ENCODE measurements at regions not wholly inside any gene's neighbourhood (a gene's known extent, or its start where the extent isn't known, plus 50 kb on each side); places are given as distances from the start of the nearest gene placed in this dataset.
"Not testable (repeated sequence)": the region's sequence is repeated elsewhere in the genome, so short reads cannot be mapped to it uniquely, and the experiment has no call there.

GRCh38 chr6:56741472-56741871 is 98.8 kb upstream of the DST start:
- no peak for DNase-seq

- DNase-seq, result no peak
Measured at GRCh38 chr6:56739836-56740815, 97.4 kb upstream of the DST start.

GRCh38 chr6:56736804-56737203 is 94.1 kb upstream of the DST start:
- DNase-seq, result no peak

DNA sequence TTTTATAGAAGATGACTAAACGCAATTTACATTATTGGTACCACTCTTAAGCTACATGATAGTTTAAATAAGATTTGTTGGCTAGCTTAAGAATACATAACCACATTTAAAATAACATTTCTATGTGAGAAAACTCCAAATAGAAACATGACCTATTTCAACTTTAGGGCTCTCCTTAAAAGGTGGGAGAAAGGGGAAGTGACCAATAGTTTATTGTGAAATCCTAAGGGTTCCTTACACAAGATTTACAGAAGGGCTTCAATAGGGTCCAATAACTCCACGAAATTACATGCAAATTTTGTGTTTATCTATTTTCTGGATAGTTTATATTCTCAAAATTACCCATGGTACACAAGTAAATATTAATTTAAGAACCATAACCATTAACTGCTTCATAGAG is 91.6 kb upstream of the DST start:
- no peak for DNase-seq

- no peak for DNase-seq
Measured at GRCh38 chr6:56733211-56733697, 90.6 kb upstream of the DST start.

- no peak for DNase-seq
Measured at GRCh38 chr6:56732517-56732916, 89.8 kb upstream of the DST start.

GRCh38 chr6:56730663-56731529 is 88.2 kb upstream of the DST start:
- peak; percentile 77 for DNase-seq

DNA sequence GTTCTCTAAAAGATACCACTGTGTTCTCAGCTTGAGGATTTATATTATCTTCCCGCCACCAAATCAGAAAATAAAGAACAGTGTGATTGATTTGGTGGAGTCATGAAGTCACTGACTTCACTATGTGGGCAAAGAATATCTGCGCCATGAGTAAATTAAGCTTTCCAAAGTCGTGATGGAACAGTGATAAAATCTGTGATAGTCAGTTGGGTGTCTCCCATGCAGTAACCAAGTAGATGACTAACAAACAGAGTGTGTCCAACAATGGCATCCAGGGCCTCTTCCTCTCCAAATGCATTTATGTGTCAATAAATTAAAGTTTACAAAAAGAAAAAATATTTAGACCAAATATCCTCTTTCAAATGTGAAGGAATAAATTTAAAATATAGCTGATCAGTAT is 87.0 kb upstream of the DST start:
- DNase-seq, result peak; percentile 75

DNA sequence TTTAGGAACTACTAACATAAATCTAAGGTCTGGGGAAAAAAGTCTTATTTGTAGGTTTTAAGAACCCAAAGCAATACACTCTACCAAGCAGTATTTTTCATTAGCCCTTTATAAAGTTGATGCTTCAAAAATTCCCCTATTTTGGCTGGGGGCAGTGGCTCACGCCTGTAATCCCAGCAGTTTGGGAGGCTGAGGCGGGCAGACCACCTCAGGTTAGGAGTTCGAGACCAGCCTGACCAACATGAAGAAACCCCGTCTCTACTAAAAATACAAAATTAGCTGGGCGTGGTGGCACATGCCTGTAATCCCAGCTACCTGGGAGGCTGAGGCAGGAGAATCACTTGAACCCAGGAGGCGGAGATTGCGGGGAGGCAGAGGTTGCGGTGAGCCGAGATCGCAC is 86.5 kb upstream of the DST start:
- not testable (repeated sequence) for DNase-seq

DNA sequence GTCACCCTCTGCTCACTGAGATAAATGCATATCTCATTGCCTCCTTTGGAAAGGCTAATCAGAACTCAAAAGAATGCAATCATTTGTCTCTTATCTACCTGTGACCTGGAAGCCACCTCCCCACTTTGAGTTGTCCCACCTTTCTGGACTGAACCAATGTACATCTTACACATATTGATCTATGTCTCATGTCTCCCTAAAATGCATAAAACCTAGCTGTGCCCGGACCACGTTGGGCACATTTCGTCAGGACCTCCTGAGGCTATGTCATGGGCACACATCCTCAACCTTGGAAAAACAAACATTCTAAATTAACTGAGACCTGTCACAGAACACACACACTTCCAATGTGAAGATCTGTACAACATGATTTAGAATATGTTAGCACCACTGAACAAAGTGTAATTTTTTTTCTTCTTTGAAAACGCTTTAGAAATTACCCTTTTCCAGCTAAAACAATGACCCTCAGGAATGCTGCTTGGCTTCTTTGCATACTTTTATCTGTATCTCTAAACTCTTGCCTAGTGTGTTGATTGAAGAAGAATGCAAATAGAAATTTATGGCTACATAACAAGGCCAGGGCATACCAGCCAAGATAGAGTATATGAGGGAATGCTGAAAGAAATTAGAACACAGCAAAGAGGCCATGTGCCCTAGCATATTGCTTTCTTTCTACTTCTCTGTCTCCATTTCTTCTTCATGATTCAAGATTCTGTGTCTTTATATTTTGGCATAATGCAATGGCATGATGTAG is 84.6 kb upstream of the DST start:
- peak; percentile 82 for DNase-seq

DNA sequence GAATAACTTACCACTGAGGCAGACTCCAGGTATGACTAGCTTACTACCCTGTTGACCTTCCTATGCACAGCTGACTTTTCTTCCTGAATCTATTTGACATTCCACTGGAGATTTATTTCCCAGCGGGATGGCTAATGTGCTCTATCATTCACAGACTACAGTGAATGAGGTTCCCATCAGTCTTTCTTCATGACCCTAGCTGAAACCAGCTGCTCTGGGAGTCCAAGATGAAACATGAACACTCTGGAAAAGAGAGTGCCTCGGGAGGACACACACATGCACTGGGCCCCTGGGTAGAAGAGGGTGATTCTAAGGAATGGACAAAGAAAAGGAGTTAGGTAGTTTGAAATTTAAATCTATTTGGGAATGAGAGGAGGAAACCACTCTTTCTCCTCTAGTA is 82.6 kb upstream of the DST start:
- no peak for DNase-seq

- DNase-seq, result peak; percentile 66
Measured at GRCh38 chr6:56724455-56724854, 81.8 kb upstream of the DST start.

DNA sequence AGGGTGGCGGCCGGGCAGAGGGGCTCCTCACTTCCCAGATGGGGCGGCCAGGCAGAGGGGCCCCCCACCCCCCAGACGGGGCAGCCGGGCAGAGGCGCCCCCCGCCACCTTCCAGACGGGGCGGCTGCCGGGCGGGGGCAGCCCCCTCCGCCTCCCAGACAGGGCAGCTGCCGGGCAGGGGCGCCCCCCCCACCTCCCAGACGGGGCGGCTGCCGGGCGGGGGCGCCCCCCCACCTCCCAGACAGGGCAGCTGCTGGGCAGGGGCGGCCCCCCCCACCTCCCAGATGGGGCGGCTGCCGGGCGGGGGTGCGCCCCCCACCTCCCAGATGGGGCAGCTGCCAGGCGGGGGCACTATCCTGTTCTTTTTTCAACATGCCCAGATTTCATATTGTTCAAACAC is 78.2 kb upstream of the DST start:
- DNase-seq, result no peak

GRCh38 chr6:56720202-56720601 is 77.5 kb upstream of the DST start:
- not testable (repeated sequence) for DNase-seq

- DNase-seq, result not testable (repeated sequence)
Measured at GRCh38 chr6:56719315-56720058, 76.8 kb upstream of the DST start.

- no peak for DNase-seq
Measured at GRCh38 chr6:56718236-56718635, 75.5 kb upstream of the DST start.

DNA sequence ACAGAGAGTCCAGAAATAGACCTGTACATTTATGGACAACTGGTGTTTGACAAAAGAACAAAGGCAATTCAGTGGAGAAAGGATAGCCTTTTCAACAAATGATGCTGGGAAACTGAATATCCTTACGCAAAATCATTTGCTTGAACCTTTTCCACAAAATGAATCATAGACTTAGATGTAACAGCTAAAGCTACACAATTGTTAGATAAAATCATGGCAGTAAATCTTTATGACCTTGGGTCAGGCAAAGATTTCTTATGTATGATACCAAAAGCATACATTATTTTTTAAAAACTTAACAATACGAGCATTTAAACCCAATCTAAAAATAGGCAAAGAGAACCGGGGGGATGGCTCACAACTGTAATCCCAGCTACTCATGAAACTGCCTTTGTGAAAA is 73.5 kb upstream of the DST start:
- no peak for DNase-seq

DNA sequence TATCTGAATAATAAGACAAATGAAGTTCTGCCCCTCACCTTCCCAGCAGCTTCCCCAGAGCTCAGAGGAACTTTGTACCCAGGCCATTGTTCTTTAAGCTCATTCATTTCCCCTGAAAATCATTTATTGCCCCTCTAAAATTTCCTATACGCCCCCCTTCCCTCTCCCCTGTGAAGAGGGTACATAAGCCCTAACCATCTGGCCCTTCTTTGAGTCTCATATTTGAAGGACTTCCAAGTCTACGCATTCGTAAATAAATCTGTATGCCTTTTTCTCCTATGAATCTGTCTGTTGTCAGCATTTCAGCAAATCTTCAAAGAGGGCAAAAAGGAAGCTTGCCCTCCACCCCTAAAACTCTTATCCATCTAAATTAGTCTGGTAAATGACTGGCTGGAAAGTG is 73.1 kb upstream of the DST start:
- DNase-seq, result no peak

DNA sequence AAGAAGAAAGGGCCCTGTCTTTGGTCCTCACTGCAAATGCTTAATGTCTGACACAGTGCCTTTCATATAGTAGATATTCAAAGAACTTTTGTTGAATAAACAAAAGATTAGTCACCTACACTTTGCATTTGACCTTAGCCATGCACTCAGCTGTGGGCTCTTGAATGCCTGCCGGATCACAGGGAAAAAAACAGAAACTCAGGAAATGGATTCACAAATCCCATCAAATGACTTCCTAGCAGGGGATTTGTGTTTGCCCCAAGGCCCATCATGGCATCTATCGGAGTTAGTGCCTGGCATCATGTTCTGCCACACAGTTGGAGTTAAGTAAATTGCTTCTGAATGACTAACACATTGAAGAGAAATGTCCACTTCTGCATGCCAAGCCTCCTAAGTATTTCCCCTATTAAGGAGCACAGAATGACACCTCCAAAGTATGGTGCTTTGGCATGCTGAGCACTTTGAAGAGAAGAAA is 72.3 kb upstream of the DST start:
- peak; percentile 90 for DNase-seq

GRCh38 chr6:56714273-56714672 is 71.6 kb upstream of the DST start:
- DNase-seq, result no peak

GRCh38 chr6:56713254-56713672 is 70.6 kb upstream of the DST start:
- DNase-seq, result peak; percentile 89

DNA sequence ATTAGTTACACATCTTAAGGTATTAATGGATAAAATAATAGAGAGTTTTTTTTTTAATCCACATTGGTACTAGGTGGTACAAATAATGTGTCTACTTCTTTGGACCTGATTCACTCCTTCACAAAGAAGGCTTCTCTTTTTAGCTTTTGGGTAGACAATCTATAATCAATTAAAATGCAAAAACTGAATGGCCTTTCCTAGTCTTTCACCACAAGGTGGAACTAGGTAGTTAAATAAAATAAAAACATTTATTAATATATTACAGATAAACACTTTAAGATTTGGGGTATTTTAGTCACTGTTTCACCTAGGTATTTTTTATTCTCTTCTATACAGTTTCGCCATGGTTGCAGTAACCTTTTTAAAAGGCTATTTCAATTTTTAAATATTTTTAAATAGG is 68.3 kb upstream of the DST start:
- DNase-seq, result no peak

Measured in fibroblast of skin of back (primary cell).